ENCODE measurements at regions not wholly inside any gene's neighbourhood (a gene's known extent, or its start where the extent isn't known, plus 50 kb on each side); places are given as distances from the start of the nearest gene placed in this dataset.

DNA sequence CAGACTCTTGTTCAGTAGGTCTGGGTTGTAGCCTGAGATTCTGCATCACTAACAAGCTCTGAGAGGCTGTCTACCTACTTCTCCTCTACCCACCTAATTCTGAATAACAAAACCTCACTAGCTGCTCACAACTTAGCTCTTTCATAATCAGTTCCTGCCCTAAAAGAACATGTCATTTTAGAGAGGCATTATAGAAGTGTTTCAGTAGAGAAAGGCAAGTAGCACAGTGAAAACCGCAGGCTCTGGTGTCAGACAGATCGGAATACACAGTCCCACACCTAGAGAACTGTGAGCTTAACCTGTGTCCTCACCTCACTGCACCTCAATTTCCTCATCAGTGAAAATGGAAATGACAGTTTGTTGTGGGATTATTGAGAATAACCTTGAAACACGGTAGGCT, 1337.6 kb upstream of the TENM4 start:
- Mint-ChIP-seq H3K4me1 (ENCODE audit: low read depth) (no peaks in the 10 kb centered on the region), H3K4me3 (no peak overlapping the region), H3K9me3 (peaks cover 14% of the 10 kb centered on the region), H3K27me3 (ENCODE audit: low read depth) (no peaks in the 10 kb centered on the region), H3K36me3 (ENCODE audit: insufficient read depth) (no peaks in the 10 kb centered on the region)
- DNase-seq, result no peak
- no peak for ATAC-seq

DNA sequence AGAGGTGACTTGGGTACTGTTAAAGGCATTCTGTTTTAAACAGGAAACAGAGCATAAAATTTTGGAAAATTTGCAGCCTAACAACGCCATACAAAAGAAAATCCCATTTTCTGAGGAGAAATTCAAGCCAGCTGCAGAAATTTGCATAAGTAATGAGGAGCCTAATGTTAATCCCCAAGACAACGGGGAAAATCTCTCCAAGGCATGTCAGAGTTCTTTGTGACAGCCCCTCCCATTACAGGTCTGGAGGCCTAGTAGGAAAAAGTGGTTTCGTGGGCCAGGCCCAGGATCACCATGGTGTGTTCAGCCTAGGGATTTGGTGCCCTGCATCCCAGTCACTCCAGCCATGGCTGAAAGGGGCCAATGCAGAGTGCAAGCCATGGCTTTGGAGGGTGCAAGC, 1333.1 kb upstream of the TENM4 start:
- ATAC-seq, result no peak
- H3K36me3 Mint-ChIP-seq (ENCODE audit: insufficient read depth), result no peaks in the 10 kb centered on the region
- no peak for DNase-seq
- peaks cover 16% of the 10 kb centered on the region for H3K9me3 Mint-ChIP-seq
- H3K4me3 Mint-ChIP-seq, result no peak overlapping the region
- no peaks in the 10 kb centered on the region for H3K4me1 Mint-ChIP-seq (ENCODE audit: low read depth)
- H3K27me3 Mint-ChIP-seq (ENCODE audit: low read depth), result no peaks in the 10 kb centered on the region

DNA sequence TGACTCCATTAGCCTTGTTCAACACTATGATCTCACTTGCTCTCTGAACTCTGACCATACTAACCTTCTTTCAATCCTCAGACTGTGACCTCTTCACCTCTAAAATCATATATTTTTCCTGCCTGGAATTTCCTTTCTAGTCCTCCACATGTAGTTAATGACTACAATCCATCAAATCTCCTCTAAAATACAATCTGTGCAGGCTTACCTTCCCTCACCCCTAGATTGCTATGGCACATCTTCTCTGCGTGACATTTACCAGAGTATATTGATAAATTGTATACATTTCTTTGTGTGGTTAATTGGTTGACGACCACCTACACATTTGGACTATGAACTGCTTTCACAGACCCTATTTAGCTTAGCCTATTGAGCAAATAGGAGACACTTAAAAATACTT, 1330.2 kb upstream of the TENM4 start:
- ATAC-seq, result no peak
- H3K36me3 Mint-ChIP-seq (ENCODE audit: insufficient read depth), result no peaks in the 10 kb centered on the region
- no peaks in the 10 kb centered on the region for H3K4me1 Mint-ChIP-seq (ENCODE audit: low read depth)
- H3K4me3 Mint-ChIP-seq, result no peak overlapping the region
- peaks cover 16% of the 10 kb centered on the region for H3K9me3 Mint-ChIP-seq
- H3K27me3 Mint-ChIP-seq (ENCODE audit: low read depth), result no peaks in the 10 kb centered on the region
- no peak for DNase-seq

DNA sequence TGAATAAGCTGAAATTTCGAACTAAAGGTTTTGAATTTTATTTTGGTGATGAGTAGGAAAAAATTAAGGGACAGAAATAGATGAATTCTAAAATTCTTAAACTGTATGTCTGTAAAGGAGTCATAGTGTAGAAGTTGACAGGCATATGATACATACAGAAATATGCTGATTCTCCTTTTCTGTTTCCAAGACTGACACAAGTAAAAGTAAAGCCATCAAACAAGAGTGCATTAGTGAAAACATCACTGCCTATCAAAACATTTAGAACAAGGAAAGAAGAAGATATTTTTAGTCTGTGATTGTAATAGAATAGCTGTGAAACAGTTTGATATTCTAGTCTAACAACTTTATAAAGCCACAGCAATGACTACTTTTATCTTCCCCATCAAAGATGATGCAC, 1318.0 kb upstream of the TENM4 start:
- DNase-seq (no peak), ATAC-seq (no peak)
- H3K27me3 Mint-ChIP-seq (ENCODE audit: low read depth), result no peaks in the 10 kb centered on the region
- H3K4me3 Mint-ChIP-seq, result no peak overlapping the region
- H3K4me1 Mint-ChIP-seq (ENCODE audit: low read depth), result no peaks in the 10 kb centered on the region
- no peaks in the 10 kb centered on the region for H3K36me3 Mint-ChIP-seq (ENCODE audit: insufficient read depth)
- peaks cover 15% of the 10 kb centered on the region for H3K9me3 Mint-ChIP-seq

DNA sequence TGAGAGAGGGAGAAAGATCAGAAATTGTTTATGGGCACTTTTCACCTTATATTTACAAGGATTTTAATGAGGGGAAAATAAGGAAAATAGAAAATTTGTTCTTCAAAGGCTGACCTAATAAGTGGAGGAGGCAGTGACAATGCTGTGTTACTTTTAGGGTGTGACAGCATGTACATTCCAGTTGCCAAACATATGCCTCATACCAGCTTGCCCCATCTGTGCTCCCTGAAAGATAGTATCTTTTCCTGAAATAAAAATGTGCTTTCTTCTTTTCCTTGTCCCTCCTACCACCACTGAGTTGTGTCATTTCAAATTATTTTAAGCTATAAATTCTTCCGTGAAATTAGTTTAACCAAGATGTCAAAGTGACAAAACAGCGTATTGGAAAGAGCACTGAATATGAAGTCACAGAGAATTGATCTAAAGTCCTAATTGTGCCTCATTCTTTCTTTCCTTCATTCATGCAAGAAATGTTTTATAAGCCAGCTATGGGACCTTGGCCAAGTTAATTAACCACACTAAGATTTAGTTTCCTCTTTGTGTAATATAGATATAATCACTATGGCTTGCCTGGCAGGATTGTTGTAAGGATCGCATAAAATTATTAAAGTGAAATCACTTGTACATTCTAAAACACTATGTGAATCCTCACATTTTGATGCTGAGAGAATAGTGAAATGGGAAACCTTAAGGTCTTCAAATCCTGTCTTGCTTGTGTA, 1307.5 kb upstream of the TENM4 start:
- Mint-ChIP-seq H3K9me3 (peaks cover 13% of the 10 kb centered on the region), H3K36me3 (ENCODE audit: insufficient read depth) (no peaks in the 10 kb centered on the region), H3K4me3 (no peak overlapping the region), H3K4me1 (ENCODE audit: low read depth) (no peaks in the 10 kb centered on the region), H3K27me3 (ENCODE audit: low read depth) (no peaks in the 10 kb centered on the region)
- DNase-seq, result no peak
- no peak for ATAC-seq

GRCh38 chr11:80746300-80746699, 1305.5 kb upstream of the TENM4 start:
- Mint-ChIP-seq H3K4me1 (ENCODE audit: low read depth) (no peaks in the 10 kb centered on the region), H3K27me3 (ENCODE audit: low read depth) (no peaks in the 10 kb centered on the region), H3K36me3 (ENCODE audit: insufficient read depth) (no peaks in the 10 kb centered on the region), H3K9me3 (peaks cover 17% of the 10 kb centered on the region), H3K4me3 (no peak overlapping the region)
- no peak for DNase-seq
- ATAC-seq, result no peak

GRCh38 chr11:80745416-80745815, 1304.6 kb upstream of the TENM4 start:
- ATAC-seq (no peak), DNase-seq (no peak)
- H3K27me3 Mint-ChIP-seq (ENCODE audit: low read depth), result no peaks in the 10 kb centered on the region
- H3K9me3 Mint-ChIP-seq, result peaks cover 17% of the 10 kb centered on the region
- no peaks in the 10 kb centered on the region for H3K36me3 Mint-ChIP-seq (ENCODE audit: insufficient read depth)
- no peaks in the 10 kb centered on the region for H3K4me1 Mint-ChIP-seq (ENCODE audit: low read depth)
- no peak overlapping the region for H3K4me3 Mint-ChIP-seq

DNA sequence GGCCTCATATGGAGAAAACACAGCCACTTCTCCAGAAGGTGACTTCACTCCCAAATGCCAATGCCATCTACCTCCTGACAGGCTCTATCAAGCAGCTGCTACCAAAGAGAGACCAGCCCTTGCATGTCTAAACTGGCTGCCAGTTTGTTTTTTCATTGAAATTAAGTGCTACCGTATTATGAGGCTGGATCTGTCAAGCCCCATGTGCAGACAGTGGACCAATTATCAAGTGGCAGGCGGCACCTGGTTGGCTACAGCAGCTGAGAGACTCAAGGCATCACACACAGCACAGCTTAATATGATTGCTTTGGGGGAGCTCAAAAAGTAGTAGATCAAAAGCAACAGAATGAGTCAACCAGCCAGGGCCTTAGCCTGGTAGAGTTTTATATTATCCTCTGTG, 1293.0 kb upstream of the TENM4 start:
- H3K9me3 Mint-ChIP-seq, result peaks cover 4% of the 10 kb centered on the region
- ATAC-seq (no peak), DNase-seq (no peak)
- H3K4me3 Mint-ChIP-seq, result no peak overlapping the region
- no peaks in the 10 kb centered on the region for H3K27me3 Mint-ChIP-seq (ENCODE audit: low read depth)
- H3K36me3 Mint-ChIP-seq (ENCODE audit: insufficient read depth), result no peaks in the 10 kb centered on the region
- no peaks in the 10 kb centered on the region for H3K4me1 Mint-ChIP-seq (ENCODE audit: low read depth)

- ATAC-seq (no peak), DNase-seq (no peak)
- H3K9me3 Mint-ChIP-seq, result peaks cover 4% of the 10 kb centered on the region
- no peaks in the 10 kb centered on the region for H3K27me3 Mint-ChIP-seq (ENCODE audit: low read depth)
- no peak overlapping the region for H3K4me3 Mint-ChIP-seq
- H3K36me3 Mint-ChIP-seq (ENCODE audit: insufficient read depth), result no peaks in the 10 kb centered on the region
- no peaks in the 10 kb centered on the region for H3K4me1 Mint-ChIP-seq (ENCODE audit: low read depth)
Observed at GRCh38 chr11:80733361-80733760, 1292.5 kb upstream of the TENM4 start.

- no peak overlapping the region for H3K4me3 Mint-ChIP-seq
- no peaks in the 10 kb centered on the region for H3K4me1 Mint-ChIP-seq (ENCODE audit: low read depth)
- no peaks in the 10 kb centered on the region for H3K36me3 Mint-ChIP-seq (ENCODE audit: insufficient read depth)
- ATAC-seq, result no peak
- DNase-seq, result no peak
- no peaks in the 10 kb centered on the region for H3K27me3 Mint-ChIP-seq (ENCODE audit: low read depth)
- H3K9me3 Mint-ChIP-seq, result peaks cover 3% of the 10 kb centered on the region
Observed at GRCh38 chr11:80727315-80727714, 1286.5 kb upstream of the TENM4 start.

- Mint-ChIP-seq H3K4me3 (no peak overlapping the region), H3K27me3 (ENCODE audit: low read depth) (no peaks in the 10 kb centered on the region), H3K9me3 (peaks cover 3% of the 10 kb centered on the region), H3K36me3 (ENCODE audit: insufficient read depth) (no peaks in the 10 kb centered on the region), H3K4me1 (ENCODE audit: low read depth) (no peaks in the 10 kb centered on the region)
- DNase-seq (no peak), ATAC-seq (no peak)
Observed at GRCh38 chr11:80726236-80726635, 1285.4 kb upstream of the TENM4 start.

GRCh38 chr11:80724366-80724765, 1283.5 kb upstream of the TENM4 start:
- Mint-ChIP-seq H3K27me3 (ENCODE audit: low read depth) (no peaks in the 10 kb centered on the region), H3K9me3 (peaks cover 10% of the 10 kb centered on the region), H3K4me1 (ENCODE audit: low read depth) (no peaks in the 10 kb centered on the region), H3K4me3 (no peak overlapping the region), H3K36me3 (ENCODE audit: insufficient read depth) (no peaks in the 10 kb centered on the region)
- no peak for ATAC-seq
- DNase-seq, result no peak

- no peak overlapping the region for H3K4me3 Mint-ChIP-seq
- no peaks in the 10 kb centered on the region for H3K36me3 Mint-ChIP-seq (ENCODE audit: insufficient read depth)
- no peaks in the 10 kb centered on the region for H3K27me3 Mint-ChIP-seq (ENCODE audit: low read depth)
- H3K4me1 Mint-ChIP-seq (ENCODE audit: low read depth), result no peaks in the 10 kb centered on the region
- DNase-seq (no peak), ATAC-seq (no peak)
- H3K9me3 Mint-ChIP-seq, result peaks cover 7% of the 10 kb centered on the region
Observed at GRCh38 chr11:80722629-80723028, 1281.8 kb upstream of the TENM4 start.

DNA sequence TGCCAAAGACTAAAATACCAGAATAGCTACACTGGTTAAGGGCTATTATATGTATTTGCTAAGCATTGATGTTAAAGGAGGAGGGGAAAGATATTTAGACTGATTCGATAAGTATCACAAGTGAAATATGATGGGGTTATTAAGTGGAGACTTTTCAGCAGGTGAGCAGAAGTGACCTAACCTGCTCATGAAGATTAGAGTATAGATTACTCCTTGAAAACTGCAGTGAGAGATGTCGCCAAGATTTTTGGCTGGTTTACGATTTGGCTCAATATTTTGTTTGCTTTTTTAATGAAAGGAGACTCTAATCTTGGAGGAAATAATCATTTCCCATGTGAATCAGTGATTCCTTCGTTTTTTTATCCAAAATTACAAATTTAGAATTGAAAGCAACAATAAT, 1279.5 kb upstream of the TENM4 start:
- Mint-ChIP-seq H3K4me3 (no peak overlapping the region), H3K4me1 (ENCODE audit: low read depth) (no peaks in the 10 kb centered on the region), H3K36me3 (ENCODE audit: insufficient read depth) (no peaks in the 10 kb centered on the region)

DNA sequence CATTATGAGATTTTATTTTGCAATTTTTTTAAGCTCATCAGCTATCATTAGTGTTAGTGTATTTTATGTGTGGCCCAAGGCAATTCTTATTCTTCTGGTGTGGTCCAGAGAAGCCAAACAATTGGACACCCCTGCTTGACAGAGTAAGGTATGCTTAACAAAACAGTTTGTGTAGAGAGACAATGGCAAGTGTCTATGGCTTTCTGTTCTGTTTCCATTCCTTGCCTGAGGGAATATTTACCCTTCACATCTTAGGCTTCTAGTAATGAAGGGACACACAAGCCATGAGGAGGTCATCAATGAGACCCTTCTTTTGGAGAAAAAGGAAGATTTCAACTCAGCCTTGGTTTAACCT, 1278.4 kb upstream of the TENM4 start:
- no peak for DNase-seq
- H3K36me3 Mint-ChIP-seq (ENCODE audit: insufficient read depth), result no peaks in the 10 kb centered on the region
- H3K4me3 Mint-ChIP-seq, result no peak overlapping the region
- H3K4me1 Mint-ChIP-seq (ENCODE audit: low read depth), result no peaks in the 10 kb centered on the region
- H3K9me3 Mint-ChIP-seq, result peaks cover 7% of the 10 kb centered on the region
- no peak for ATAC-seq
- H3K27me3 Mint-ChIP-seq (ENCODE audit: low read depth), result no peaks in the 10 kb centered on the region

More for the DNA sequence above, 1279.5 kb upstream of the TENM4 start:
- no peaks in the 10 kb centered on the region for H3K27me3 Mint-ChIP-seq (ENCODE audit: low read depth)
- DNase-seq (no peak), ATAC-seq (no peak)
- peaks cover 7% of the 10 kb centered on the region for H3K9me3 Mint-ChIP-seq

All from activated T-cell treated with anti-CD3 and anti-CD28 coated beads, Interleukin-2, amount 50 U/mL, for 4 hours (primary cell).